SK-N-SH treated with all-trans-retinoic acid at 6 μM for 48 hours (cell line): ENCODE measurements at regions not wholly inside any gene's neighbourhood (a gene's known extent, or its start where the extent isn't known, plus 50 kb on each side); places are given as distances from the start of the nearest gene placed in this dataset.

Source experiments
- ATAC-seq: fragments of 200-7000 bp; cut with Tn5 transposase; 3 replicates; pipeline ENCODE4 v1.9.1; 2020; ENCODE audit warnings: mild to moderate bottlenecking, moderate library complexity
- ARNTL ChIP-seq: fragments of 450-650 bp; formaldehyde crosslinking; IDR thresholded peaks from 2 replicates; pipeline ENCODE4 v1.5.0; 2020; ENCODE audit warnings: low read depth, mild to moderate bottlenecking, moderate library complexity, borderline replicate concordance
- BACH2 ChIP-seq: fragments of 250-450 bp; sonication (Bioruptor Pico); IDR thresholded peaks from 2 replicates; pipeline ENCODE4 v1.9.0; 2021; ENCODE audit warnings: mild to moderate bottlenecking, borderline replicate concordance
- CREB5 ChIP-seq: fragments of 250-450 bp; sonication (Bioruptor Pico); IDR thresholded peaks from 2 replicates; pipeline ENCODE4 v1.5.1; 2020; ENCODE audit warnings: low read depth, mild to moderate bottlenecking, moderate library complexity
- CSDC2 ChIP-seq: fragments of 250-450 bp; sonication (Bioruptor Pico); IDR thresholded peaks from 2 replicates; pipeline ENCODE4 v1.5.0; 2020; ENCODE audit warnings: mild to moderate bottlenecking, moderate library complexity
- CSRNP3 ChIP-seq: fragments of 250-450 bp; sonication (Bioruptor Pico); IDR thresholded peaks from 2 replicates; pipeline ENCODE4 v1.5.1; 2021; ENCODE audit warnings: mild to moderate bottlenecking, moderate library complexity
- ESRRG ChIP-seq: fragments of 250-450 bp; sonication (Bioruptor Pico); IDR thresholded peaks from 2 replicates; pipeline ENCODE4 v1.6.1; 2021; ENCODE audit warnings: mild to moderate bottlenecking
- GLIS3 ChIP-seq: fragments of 250-450 bp; sonication (Bioruptor Pico); IDR thresholded peaks from 2 replicates; pipeline ENCODE4 v1.5.0; 2020; ENCODE audit warnings: mild to moderate bottlenecking, moderate library complexity
- OSR1 ChIP-seq: fragments of 250-450 bp; sonication (Bioruptor Pico); IDR thresholded peaks from 2 replicates; pipeline ENCODE4 v1.8.0; 2022; ENCODE audit warnings: moderate library complexity, mild to moderate bottlenecking, inconsistent platforms
- PATZ1 ChIP-seq: fragments of 250-450 bp; sonication (Bioruptor Pico); IDR thresholded peaks from 2 replicates; pipeline ENCODE4 v1.8.0; 2020; ENCODE audit warnings: mild to moderate bottlenecking, moderate library complexity, borderline replicate concordance
- POU6F1 ChIP-seq: fragments of 250-450 bp; sonication (Bioruptor Pico); IDR thresholded peaks from 2 replicates; pipeline ENCODE4 v1.8.0; 2021; ENCODE audit warnings: low read depth, mild to moderate bottlenecking, moderate library complexity, borderline replicate concordance
- PPARA ChIP-seq: fragments of 250-450 bp; sonication (Bioruptor Pico); IDR thresholded peaks from 2 replicates; pipeline ENCODE4 v1.5.0; 2020; ENCODE audit warnings: mild to moderate bottlenecking, borderline replicate concordance
- SNAI2 ChIP-seq: fragments of 250-450 bp; sonication (Bioruptor Pico); IDR thresholded peaks from 2 replicates; pipeline ENCODE4 v1.5.0; 2020; ENCODE audit warnings: mild to moderate bottlenecking, moderate library complexity
- TCF4 ChIP-seq: fragments of 250-450 bp; sonication (Bioruptor Pico); IDR thresholded peaks from 2 replicates; pipeline ENCODE4 v1.8.0; 2021; ENCODE audit warnings: mild to moderate bottlenecking, moderate library complexity, borderline replicate concordance
- TOX ChIP-seq: fragments of 250-450 bp; sonication (Bioruptor Pico); IDR thresholded peaks from 2 replicates; pipeline ENCODE4 v1.8.0; 2021; ENCODE audit warnings: mild to moderate bottlenecking, moderate library complexity, borderline replicate concordance
- TSHZ2 ChIP-seq: fragments of 250-450 bp; sonication (Bioruptor Pico); IDR thresholded peaks from 2 replicates; pipeline ENCODE4 v1.5.0; 2020; ENCODE audit warnings: mild to moderate bottlenecking, moderate library complexity
- ZC3H10 ChIP-seq: fragments of 250-450 bp; sonication (Bioruptor Pico); IDR thresholded peaks from 2 replicates; pipeline ENCODE4 v1.5.1; 2021; ENCODE audit warnings: mild to moderate bottlenecking, moderate library complexity
- ZFP30 ChIP-seq: fragments of 450-650 bp; formaldehyde crosslinking; IDR thresholded peaks from 2 replicates; pipeline ENCODE4 v1.5.0; 2022; ENCODE audit warnings: mild to moderate bottlenecking, moderate library complexity
- ZNF70 ChIP-seq: fragments of 450-650 bp; formaldehyde crosslinking; IDR thresholded peaks from 2 replicates; pipeline ENCODE4 v1.5.0; 2020; ENCODE audit warnings: mild to moderate bottlenecking, moderate library complexity

- TF ChIP-seq CSRNP3 (CRISPR knock-in tag) (no peak), SNAI2 (CRISPR knock-in tag) (no peak), TOX (no peak), BACH2 (CRISPR knock-in tag) (no peak), ARNTL (no peak), PATZ1 (CRISPR knock-in tag) (no peak), ESRRG (CRISPR knock-in tag) (no peak), CSDC2 (CRISPR knock-in tag) (no peak), PPARA (CRISPR knock-in tag) (no peak), CREB5 (no peak), OSR1 (no peak), TCF4 (no peak), ZC3H10 (no peak), ZFP30 (CRISPR knock-in tag) (no peak), ZNF70 (CRISPR knock-in tag) (no peak)
- no peak for ATAC-seq
Observed at GRCh38 chr7:34523226-34523918, 134.6 kb upstream of the NPSR1 start.

GRCh38 chr7:34530259-34530658 is 127.8 kb upstream of the NPSR1 start:
- TF ChIP-seq CREB5 (no peak), ZNF70 (CRISPR knock-in tag) (no peak), CSDC2 (CRISPR knock-in tag) (no peak), TOX (no peak), GLIS3 (CRISPR knock-in tag) (no peak), TCF4 (no peak)
- ATAC-seq = no peak

GRCh38 chr7:34539003-34539402 is 119.0 kb upstream of the NPSR1 start:
- ATAC-seq = no peak
- TF ChIP-seq POU6F1 (no peak), CSDC2 (CRISPR knock-in tag) (no peak), TOX (no peak), SNAI2 (CRISPR knock-in tag) (no peak), ESRRG (CRISPR knock-in tag) (no peak), TCF4 (no peak), ZFP30 (CRISPR knock-in tag) (no peak), PPARA (CRISPR knock-in tag) (no peak), TSHZ2 (CRISPR knock-in tag) (no peak), BACH2 (CRISPR knock-in tag) (no peak)
